Naive thymus-derived CD8-positive, alpha-beta T cell (primary cell): ENCODE measurements at regions not wholly inside any gene's neighbourhood (a gene's known extent, or its start where the extent isn't known, plus 50 kb on each side); places are given as distances from the start of the nearest gene placed in this dataset.
A peak's percentile ranks its signal among the peaks of the same experiment; 100 is the strongest.

ENCODE experiments used
- ATAC-seq, 2 donors: fragments of 150-1000 bp; cut with Tn5 transposase in 1 of 2; sonication (Bioruptor Pico), chemical (Tn5 transposase) in 1 of 2; 1 replicate in 1 of 2; 2 replicates in 1 of 2; pipeline ENCODE4 v1.10.0; 2021; ENCODE audit warnings: mild to moderate bottlenecking in 2 of 2, moderate library complexity in 2 of 2
- POLR2A ChIA-PET: fragments of 350-600 bp; sonication (Branson Sonifier 250); formaldehyde crosslinking; loops from one replicate; lab custom pipeline; 2021; ENCODE audit warnings: antibody characterized with exemption; lab: Charles Lee
- DNase-seq, 10 donors: peaks; one replicate each; pipeline versions ENCODE4 v3.0.0 to v3.0.0-alpha.2; 2020 to 2022
- H3K27ac Mint-ChIP-seq, 10 donors: one replicate each; pipeline ENCODE4 v1.8.0; 2020 to 2022; ENCODE audit warnings: mild to moderate bottlenecking in 10 of 10, mixed read lengths in 10 of 10, moderate library complexity in 4 of 10, inconsistent platforms in 1 of 10
- H3K27me3 Mint-ChIP-seq, 5 donors: one replicate each; pipeline ENCODE4 v1.8.0; 2021 to 2022; ENCODE audit warnings: mixed read lengths in 5 of 5
- H3K36me3 Mint-ChIP-seq, 3 donors: one replicate each; pipeline ENCODE4 v1.8.0; 2020 to 2022; ENCODE audit warnings: mixed read lengths in 3 of 3, mild to moderate bottlenecking in 2 of 3, inconsistent platforms in 1 of 3
- H3K4me1 Mint-ChIP-seq, 4 donors: one replicate each; pipeline ENCODE4 v1.8.0; 2021 to 2022; ENCODE audit warnings: mixed read lengths in 4 of 4
- H3K4me3 Mint-ChIP-seq, 10 donors: one replicate each; pipeline ENCODE4 v1.8.0; 2020 to 2022; ENCODE audit warnings: mild to moderate bottlenecking in 10 of 10, mixed read lengths in 10 of 10, moderate library complexity in 6 of 10, inconsistent platforms in 1 of 10
- H3K9me3 Mint-ChIP-seq, 9 donors: one replicate each; pipeline ENCODE4 v1.8.0; 2020 to 2022; ENCODE audit warnings: mixed read lengths in 9 of 9, mild to moderate bottlenecking in 3 of 9, inconsistent platforms in 1 of 9, moderate library complexity in 1 of 9

- Mint-ChIP-seq H3K27me3 (peaks cover 2 to 16% (median 8%) of the 10 kb centered on the region in 5 donors), H3K4me1 (no peaks in the 10 kb centered on the region), H3K36me3 (no peaks in the 10 kb centered on the region), H3K27ac (no peak overlapping the region), H3K9me3 (no peaks in the 10 kb centered on the region), H3K4me3 (no peak overlapping the region)
- ATAC-seq (no peak), DNase-seq (no peak)
- POLR2A ChIA-PET: no interaction called here
These were observed 183.4 kb downstream of the PLPPR4 start for GRCh38 chr1:99447721-99448120.

GRCh38 chr1:99455760-99456159 is 190.2 kb upstream of the PALMD start:
- no peak for ATAC-seq

GRCh38 chr1:99456536-99456935 is 189.4 kb upstream of the PALMD start:
- Mint-ChIP-seq H3K9me3 (no peaks in the 10 kb centered on the region), H3K4me1 (no peaks in the 10 kb centered on the region), H3K4me3 (no peak overlapping the region), H3K36me3 (no peaks in the 10 kb centered on the region), H3K27ac (peak overlapping the region in 1 of 10 donors; percentile 60), H3K27me3 (peaks cover 2 to 12% (median 5%) of the 10 kb centered on the region in 5 donors)
- DNase-seq: no peak
- no peak for ATAC-seq
- POLR2A ChIA-PET: no interaction called here

More at GRCh38 chr1:99455760-99456159, 190.2 kb upstream of the PALMD start:
- Mint-ChIP-seq H3K9me3 (no peaks in the 10 kb centered on the region), H3K27me3 (peaks cover 0 to 12% (median 5%) of the 10 kb centered on the region in 5 donors), H3K4me1 (no peaks in the 10 kb centered on the region), H3K36me3 (no peaks in the 10 kb centered on the region), H3K4me3 (no peak overlapping the region), H3K27ac (no peak overlapping the region)
- no peak for DNase-seq
- POLR2A ChIA-PET: no interaction called here

DNA sequence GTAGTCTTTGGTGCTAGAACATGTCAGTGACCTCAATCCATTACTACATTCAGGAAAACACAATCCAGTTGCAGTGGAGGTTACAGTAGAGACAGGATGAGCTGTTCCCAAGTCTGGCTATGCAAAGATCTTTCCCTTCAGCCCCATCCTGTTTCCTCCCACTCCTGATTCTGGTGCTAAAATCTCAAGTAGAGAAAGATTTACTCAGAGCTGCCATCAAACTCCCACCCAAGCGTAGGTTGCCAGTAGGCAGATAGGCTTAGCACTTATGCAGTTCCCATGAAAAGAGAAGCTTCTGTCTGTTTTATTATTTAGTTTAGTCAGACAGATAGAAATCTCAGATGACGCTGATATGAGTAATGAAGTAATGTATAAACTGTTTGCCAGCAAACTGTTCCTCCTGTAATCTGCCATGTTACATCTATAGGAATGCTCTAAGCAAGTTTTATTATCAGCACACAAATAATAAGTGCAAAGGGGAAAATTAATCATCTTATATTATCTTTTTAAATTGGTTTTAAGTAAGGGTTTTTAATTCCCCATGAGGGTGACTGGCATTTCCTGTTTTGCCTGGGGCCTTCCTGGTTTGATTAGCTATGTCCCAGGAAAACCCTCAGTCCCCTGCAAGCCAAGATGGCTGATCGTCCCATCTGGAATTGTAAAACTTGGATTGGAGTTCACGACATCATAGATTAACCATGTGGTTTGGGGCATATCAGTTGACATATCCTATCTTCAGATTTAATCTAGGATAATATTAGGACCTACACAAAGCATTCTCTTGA is 188.3 kb upstream of the PALMD start:
- no peak for ATAC-seq
- Mint-ChIP-seq H3K27me3 (peaks cover 2 to 12% (median 5%) of the 10 kb centered on the region in 5 donors), H3K36me3 (no peaks in the 10 kb centered on the region), H3K27ac (no peak overlapping the region), H3K4me3 (no peak overlapping the region), H3K4me1 (no peaks in the 10 kb centered on the region), H3K9me3 (no peaks in the 10 kb centered on the region)
- POLR2A ChIA-PET: no interaction called here
- DNase-seq: no peak

DNA sequence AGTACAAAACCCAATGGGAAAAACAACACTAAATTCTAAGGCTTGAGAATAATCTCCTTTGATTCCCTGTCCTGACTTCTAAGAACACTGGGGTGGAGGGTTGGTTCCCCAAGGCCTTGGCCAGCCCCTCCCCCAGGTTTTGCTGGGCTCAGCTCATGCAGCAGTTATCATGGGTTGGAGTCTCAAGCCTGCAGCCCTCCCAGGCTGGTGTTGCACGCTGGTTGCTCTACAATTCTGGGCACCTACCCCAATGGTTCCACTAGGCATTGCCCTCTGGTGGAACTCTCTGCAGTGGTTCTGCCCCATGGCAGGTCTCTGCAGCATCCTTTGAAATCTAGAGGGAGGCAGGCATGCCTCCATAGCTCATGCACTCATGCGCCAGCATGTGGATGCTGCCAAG is 184.4 kb upstream of the PALMD start:
- Mint-ChIP-seq H3K4me3 (no peak overlapping the region), H3K36me3 (no peaks in the 10 kb centered on the region), H3K9me3 (no peaks in the 10 kb centered on the region), H3K4me1 (no peaks in the 10 kb centered on the region), H3K27ac (no peak overlapping the region), H3K27me3 (peaks cover 2 to 15% (median 8%) of the 10 kb centered on the region in 5 donors)
- no peak for DNase-seq
- ATAC-seq: no peak
- POLR2A ChIA-PET: no interaction called here

DNA sequence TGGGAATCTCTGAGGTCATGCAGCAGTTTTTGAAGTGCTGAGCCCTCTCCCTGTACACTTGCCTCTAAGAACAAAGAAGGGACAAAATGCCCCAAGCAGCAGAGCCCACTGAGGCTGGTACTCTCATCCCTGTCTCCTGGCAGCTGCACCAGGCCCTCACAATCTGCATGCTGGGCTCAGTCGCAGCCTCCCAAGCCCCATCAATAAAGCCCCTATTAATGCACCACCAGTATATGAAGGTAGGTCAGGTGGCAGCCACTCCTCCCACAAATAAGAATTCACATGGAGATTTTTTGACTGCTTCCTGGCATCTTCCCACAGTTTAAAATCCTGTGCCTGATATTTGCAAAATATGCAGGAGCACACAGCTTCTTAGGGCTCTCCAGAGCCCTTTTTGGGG is 181.2 kb upstream of the PALMD start:
- no peak for ATAC-seq
- Mint-ChIP-seq H3K4me1 (no peaks in the 10 kb centered on the region), H3K9me3 (no peaks in the 10 kb centered on the region), H3K27ac (no peak overlapping the region), H3K36me3 (no peaks in the 10 kb centered on the region), H3K27me3 (peaks cover 0 to 18% (median 4%) of the 10 kb centered on the region in 5 donors), H3K4me3 (no peak overlapping the region)
- POLR2A ChIA-PET: no interaction called here
- DNase-seq: no peak

GRCh38 chr1:99465176-99465900 is 180.6 kb upstream of the PALMD start:
- Mint-ChIP-seq H3K9me3 (no peaks in the 10 kb centered on the region), H3K27me3 (peaks cover 0 to 18% (median 4%) of the 10 kb centered on the region in 5 donors), H3K36me3 (no peaks in the 10 kb centered on the region), H3K4me1 (no peaks in the 10 kb centered on the region), H3K4me3 (no peak overlapping the region), H3K27ac (no peak overlapping the region)
- POLR2A ChIA-PET: no interaction called here
- DNase-seq (no peak), ATAC-seq (no peak)

GRCh38 chr1:99467645-99468044 is 178.3 kb upstream of the PALMD start:
- DNase-seq (no peak), ATAC-seq (no peak)
- no peaks in the 10 kb centered on the region for H3K4me1 Mint-ChIP-seq
- H3K9me3 Mint-ChIP-seq: no peaks in the 10 kb centered on the region
- H3K27me3 Mint-ChIP-seq: peaks cover 0 to 11% (median 2%) of the 10 kb centered on the region in 5 donors
- no peak overlapping the region for H3K27ac Mint-ChIP-seq
- POLR2A ChIA-PET: no interaction called here
- H3K4me3 Mint-ChIP-seq: no peak overlapping the region
- H3K36me3 Mint-ChIP-seq: no peaks in the 10 kb centered on the region

DNA sequence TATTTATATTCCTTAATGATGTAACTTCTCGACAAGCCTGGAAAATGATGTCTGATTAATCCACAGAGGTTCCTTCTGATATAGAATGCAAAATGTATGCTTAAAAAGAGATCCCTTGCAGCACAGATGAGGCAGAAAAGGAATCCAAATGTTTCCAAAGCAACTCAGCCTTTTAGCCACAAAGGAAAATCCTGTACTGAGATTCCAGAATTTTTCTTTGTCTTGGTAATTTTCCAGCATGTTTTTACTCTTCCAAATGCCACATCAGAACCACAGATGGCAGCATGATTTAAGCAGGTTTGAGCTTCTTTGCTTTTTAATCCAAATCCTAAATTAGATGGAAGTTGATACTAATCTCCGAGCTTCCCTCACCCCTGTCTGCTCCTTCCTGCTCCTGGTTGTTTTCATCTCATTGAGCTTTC is 176.4 kb upstream of the PALMD start:
- no peak for DNase-seq
- no peak overlapping the region for H3K4me3 Mint-ChIP-seq
- H3K27me3 Mint-ChIP-seq: peaks cover 2 to 16% (median 2%) of the 10 kb centered on the region in 5 donors
- no peaks in the 10 kb centered on the region for H3K4me1 Mint-ChIP-seq
- H3K27ac Mint-ChIP-seq: no peak overlapping the region
- no peaks in the 10 kb centered on the region for H3K36me3 Mint-ChIP-seq
- no peaks in the 10 kb centered on the region for H3K9me3 Mint-ChIP-seq
- POLR2A ChIA-PET: no interaction called here
- no peak for ATAC-seq

- H3K9me3 Mint-ChIP-seq: no peaks in the 10 kb centered on the region
- no peak overlapping the region for H3K4me3 Mint-ChIP-seq
- POLR2A ChIA-PET: no interaction called here
- H3K4me1 Mint-ChIP-seq: no peaks in the 10 kb centered on the region
- H3K36me3 Mint-ChIP-seq: no peaks in the 10 kb centered on the region
- ATAC-seq (no peak), DNase-seq (no peak)
- peaks cover 0 to 13% (median 5%) of the 10 kb centered on the region in 5 donors for H3K27me3 Mint-ChIP-seq
- H3K27ac Mint-ChIP-seq: no peak overlapping the region
These were observed 173.0 kb upstream of the PALMD start for GRCh38 chr1:99472893-99473292.

DNA sequence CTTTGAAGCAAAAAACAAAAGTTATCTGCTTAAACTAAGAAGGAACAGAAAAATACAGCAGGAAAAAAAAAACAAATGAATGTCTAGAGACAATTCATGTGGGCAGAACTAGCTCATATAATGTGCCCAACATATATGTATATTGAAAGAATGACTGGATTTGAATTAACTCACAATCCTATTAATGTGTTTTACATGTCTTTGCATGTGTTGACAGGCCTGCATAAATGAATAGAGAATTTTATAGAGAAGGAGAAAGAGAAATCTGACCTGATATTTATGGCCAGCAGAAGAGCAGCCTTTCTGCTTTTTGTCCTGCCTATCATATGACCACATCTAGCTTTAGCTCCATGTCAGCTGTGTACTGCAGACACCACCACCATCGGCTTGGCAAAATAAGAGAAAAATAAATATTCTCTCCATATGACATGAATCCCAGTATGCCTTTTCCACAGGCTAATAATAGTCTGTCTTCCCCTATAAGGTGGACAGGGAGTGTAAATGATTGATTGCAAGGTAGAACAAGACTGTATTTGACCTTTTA is 171.5 kb upstream of the PALMD start:
- Mint-ChIP-seq H3K4me1 (no peaks in the 10 kb centered on the region), H3K27me3 (peaks cover 0 to 21% (median 8%) of the 10 kb centered on the region in 5 donors), H3K27ac (no peak overlapping the region), H3K36me3 (no peaks in the 10 kb centered on the region), H3K4me3 (no peak overlapping the region), H3K9me3 (no peaks in the 10 kb centered on the region)
- no peak for ATAC-seq
- POLR2A ChIA-PET: no interaction called here
- no peak for DNase-seq

DNA sequence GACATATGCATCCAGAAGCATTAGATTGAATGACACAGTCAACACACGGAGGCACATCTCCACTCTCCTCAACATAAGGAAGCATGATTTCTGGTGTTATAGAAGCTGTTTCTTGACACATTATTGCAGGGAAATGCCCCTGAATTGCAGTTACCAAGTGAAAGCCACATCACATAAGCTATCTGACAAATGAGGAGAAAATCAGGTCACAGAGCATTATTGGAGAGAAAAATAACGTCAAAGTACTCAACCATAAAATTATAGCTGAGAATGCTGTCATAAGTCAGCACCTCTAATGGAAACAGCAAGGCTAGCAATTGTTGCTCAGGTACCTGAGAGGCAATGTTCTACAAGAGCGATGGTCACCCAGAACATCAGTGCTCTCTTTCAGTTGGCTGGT is 169.9 kb upstream of the PALMD start:
- no peaks in the 10 kb centered on the region for H3K9me3 Mint-ChIP-seq
- ATAC-seq: no peak
- H3K36me3 Mint-ChIP-seq: no peaks in the 10 kb centered on the region
- H3K27me3 Mint-ChIP-seq: peaks cover 0 to 31% (median 8%) of the 10 kb centered on the region in 5 donors
- no peak overlapping the region for H3K4me3 Mint-ChIP-seq
- POLR2A ChIA-PET: no interaction called here
- DNase-seq: no peak
- no peaks in the 10 kb centered on the region for H3K4me1 Mint-ChIP-seq
- no peak overlapping the region for H3K27ac Mint-ChIP-seq

DNA sequence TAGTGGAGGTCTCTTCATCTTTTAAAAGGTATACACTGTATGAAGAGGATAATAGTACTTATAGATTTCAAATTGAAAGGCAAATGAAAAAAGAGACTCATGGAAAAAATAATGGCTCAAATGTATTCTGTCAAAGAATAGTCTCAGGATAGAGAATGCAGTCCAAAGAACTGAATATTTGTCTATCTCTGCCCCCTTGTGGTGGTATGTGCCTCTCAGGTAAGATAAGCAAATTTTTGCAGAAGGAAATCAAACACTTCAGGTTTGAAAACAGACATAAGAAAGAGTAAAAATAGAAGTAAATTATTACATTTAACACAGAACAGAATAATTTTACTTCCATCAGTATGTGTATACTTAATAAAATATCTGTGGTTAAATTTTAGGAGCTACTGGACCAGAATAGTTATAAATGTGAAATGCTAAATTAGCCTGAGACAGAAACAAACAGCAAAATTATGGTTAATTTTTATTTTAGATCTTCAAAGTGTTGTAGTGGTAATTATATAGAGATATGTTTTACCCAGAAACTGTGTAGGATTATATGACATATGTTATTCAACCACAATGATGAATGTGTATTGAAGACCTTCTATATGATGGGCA is 164.4 kb upstream of the PALMD start:
- Mint-ChIP-seq H3K4me1 (no peaks in the 10 kb centered on the region), H3K9me3 (no peaks in the 10 kb centered on the region), H3K36me3 (no peaks in the 10 kb centered on the region), H3K27ac (no peak overlapping the region), H3K27me3 (peaks cover 10 to 61% (median 11%) of the 10 kb centered on the region in 5 donors), H3K4me3 (no peak overlapping the region)
- POLR2A ChIA-PET: no interaction called here
- ATAC-seq (no peak), DNase-seq (peak in 8 of 10 donors; percentile 7 to 65 (median 40))
